Astrocyte of the cerebellum (primary cell): ENCODE measurements at regions not wholly inside any gene's neighbourhood (a gene's known extent, or its start where the extent isn't known, plus 50 kb on each side); places are given as distances from the start of the nearest gene placed in this dataset.
"Not testable (repeated sequence)": the region's sequence is repeated elsewhere in the genome, so short reads cannot be mapped to it uniquely, and the experiment has no call there.

Source experiments
- DNase-seq: peaks from one replicate; pipeline ENCODE4 v3.0.0-alpha.2; 2011; ENCODE audit warnings: low read depth
- H3K4me3 ChIP-seq: 2 replicates; pipeline ENCODE4 v1.5.1; 2011; ENCODE audit warnings: mild to moderate bottlenecking, low read depth, low read length, moderate library complexity
- in situ Hi-C: cut with HindIII; loops from 2 replicates; pipeline ENCODE4 v1.10.0; 2017; ENCODE audit warnings: low sequenced_read_pairs
- TF ChIP-seq, protein P1 (sequence below): IDR thresholded peaks from 2 replicates; pipeline ENCODE4 v1.5.1; 2012; ENCODE audit warnings: low read length, low read depth, moderate library complexity, mild to moderate bottlenecking; ENCODE audit errors: missing control alignments

DNA sequence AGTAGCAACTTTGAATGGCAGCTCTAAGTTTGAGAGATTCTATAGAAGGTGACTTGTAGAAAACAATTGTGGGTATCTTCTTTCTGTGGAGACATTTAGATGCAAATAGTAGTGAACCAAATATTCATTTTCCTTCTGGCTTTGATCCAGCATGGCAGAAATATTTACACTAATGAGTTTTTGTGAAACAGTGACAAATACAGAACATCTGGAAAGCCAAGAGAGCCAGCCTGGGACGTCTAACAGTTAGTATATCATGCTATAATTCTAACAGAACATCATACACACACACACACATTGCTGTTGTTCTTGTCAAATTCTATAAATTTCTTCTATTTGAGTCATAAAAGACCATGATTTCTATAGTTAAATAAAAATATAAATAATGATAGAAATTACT lies 1777.9 kb downstream of the ARAP2 start:
- DNase-seq, result no peak
- in situ Hi-C loops, result no loop called here
- H3K4me3 ChIP-seq, result no peak overlapping the region
- TF ChIP-seq, protein P1, sequence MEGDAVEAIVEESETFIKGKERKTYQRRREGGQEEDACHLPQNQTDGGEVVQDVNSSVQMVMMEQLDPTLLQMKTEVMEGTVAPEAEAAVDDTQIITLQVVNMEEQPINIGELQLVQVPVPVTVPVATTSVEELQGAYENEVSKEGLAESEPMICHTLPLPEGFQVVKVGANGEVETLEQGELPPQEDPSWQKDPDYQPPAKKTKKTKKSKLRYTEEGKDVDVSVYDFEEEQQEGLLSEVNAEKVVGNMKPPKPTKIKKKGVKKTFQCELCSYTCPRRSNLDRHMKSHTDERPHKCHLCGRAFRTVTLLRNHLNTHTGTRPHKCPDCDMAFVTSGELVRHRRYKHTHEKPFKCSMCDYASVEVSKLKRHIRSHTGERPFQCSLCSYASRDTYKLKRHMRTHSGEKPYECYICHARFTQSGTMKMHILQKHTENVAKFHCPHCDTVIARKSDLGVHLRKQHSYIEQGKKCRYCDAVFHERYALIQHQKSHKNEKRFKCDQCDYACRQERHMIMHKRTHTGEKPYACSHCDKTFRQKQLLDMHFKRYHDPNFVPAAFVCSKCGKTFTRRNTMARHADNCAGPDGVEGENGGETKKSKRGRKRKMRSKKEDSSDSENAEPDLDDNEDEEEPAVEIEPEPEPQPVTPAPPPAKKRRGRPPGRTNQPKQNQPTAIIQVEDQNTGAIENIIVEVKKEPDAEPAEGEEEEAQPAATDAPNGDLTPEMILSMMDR, result no peak

DNA sequence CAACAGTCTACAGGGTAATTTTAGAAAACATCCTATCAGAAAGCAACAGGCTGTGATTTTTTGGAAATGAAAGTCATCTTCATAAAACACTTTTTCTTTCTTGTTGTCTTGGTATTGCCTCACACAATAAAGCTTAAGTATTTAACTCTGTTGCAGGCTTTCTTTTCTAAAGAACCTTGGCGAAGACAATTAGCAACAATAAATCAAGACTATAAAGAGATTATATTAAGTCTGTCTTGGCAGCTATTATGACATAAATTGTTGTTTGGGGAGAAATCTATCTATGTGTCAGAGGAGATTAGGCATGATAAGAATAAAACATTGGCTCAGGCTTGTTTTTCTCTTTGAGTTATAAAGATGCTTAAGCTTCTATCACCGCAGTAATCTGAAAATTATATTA lies 1774.8 kb downstream of the ARAP2 start:
- in situ Hi-C loops, result no loop called here
- no peak for DNase-seq
- no peak overlapping the region for H3K4me3 ChIP-seq
- TF ChIP-seq, protein P1, result no peak

DNA sequence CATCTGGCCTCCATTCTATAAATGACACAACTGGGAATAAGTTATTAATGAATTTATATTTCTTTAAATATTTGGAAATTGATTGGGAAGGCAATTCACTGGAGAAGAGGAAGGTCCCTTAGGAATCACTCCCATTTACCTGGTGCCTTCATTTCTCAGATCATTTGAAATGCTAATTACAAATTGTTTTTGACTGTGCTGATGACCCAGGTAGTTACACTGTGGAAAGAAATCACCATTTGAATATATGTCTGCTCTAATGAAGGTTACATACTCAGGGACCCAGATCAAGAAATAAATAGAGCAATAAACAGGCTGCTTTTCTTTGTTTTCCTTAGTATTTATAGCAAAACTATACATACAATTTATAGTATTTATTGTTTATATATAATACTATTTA lies 1759.1 kb downstream of the ARAP2 start:
- no peak overlapping the region for H3K4me3 ChIP-seq
- in situ Hi-C loops, result no loop called here
- TF ChIP-seq, protein P1, result no peak
- DNase-seq, result no peak

DNA sequence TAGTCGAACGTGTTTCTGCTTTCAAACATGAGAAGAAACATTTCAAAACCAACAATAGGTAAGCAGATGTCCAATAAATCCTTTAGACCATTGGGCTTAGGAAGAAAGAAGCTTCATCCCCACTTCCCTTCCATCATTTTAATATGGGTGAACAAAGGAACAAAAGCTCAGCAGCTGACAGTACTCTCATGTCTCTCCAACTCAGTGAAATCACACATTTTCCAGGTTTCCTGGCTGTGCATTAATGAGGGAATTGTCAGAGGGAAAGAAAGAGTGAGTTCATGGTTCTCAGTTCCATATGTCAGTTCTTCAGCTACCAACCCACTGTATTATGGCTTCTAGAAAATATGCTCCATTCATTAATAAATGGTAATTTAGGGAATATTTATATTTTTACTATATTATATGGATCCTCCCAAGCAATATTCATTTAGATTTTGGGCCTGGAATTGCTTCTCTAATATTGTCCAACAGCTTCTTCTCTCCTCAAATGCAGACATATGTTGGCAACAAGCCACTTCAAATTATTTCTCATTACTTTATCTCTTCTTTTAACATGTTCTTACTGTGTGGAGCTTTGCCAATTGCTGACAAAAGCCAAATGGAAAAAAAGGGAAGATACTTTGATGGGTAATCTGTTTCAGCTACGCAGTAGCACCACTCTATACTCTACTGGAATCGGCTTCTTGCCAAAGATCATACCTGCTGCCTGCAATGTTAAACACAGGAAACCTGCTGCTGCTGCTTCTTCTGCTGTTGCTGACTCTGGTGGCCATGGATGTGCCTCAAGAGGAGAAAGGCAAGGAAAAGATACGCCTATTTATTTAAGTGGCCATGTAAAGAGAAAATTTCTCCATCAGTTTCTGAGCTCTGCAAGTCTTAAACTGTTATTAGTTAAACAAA lies 1757.6 kb downstream of the ARAP2 start:
- TF ChIP-seq, protein P1, result no peak
- DNase-seq, result no peak
- no peak overlapping the region for H3K4me3 ChIP-seq
- in situ Hi-C loops, result no loop called here

DNA sequence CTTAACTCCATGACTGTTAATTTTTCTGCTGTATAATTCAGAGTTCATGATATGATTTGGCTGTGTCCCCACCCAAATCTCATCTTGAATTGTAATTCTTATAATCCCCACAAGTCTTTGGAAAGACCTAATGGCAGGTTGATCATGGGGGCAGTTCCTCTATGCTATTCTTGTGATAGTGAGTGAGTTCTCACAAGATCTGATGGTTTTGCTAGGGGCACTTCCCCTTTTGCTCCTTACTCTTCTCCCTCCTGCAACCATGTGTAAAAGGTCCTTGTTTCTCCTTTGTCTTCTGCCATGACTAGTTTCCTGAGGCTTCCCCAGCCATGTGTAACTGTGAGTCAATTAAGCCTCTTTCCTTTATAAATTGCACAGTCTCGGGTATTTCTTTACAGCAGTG lies 1751.9 kb downstream of the ARAP2 start:
- TF ChIP-seq, protein P1, result no peak
- no peak for DNase-seq
- no peak overlapping the region for H3K4me3 ChIP-seq
- in situ Hi-C loops, result no loop called here

DNA sequence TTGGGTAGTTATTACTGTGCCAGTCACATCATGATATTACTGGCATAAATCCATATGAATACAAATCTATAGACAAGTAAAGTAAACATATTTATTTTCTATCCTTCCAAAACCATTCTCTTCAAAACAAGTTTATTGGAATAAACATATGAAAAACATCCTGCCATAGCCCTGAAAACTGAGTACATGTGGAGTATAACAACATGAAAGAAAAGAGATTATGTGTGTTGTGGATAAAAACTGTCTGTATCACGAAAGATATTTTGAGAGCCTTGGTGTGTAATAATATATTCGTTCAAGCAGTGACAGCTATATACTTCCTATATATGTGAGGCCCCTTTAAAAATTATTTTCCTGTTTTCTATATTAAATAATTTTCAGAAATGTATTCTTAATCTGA lies 1742.2 kb downstream of the ARAP2 start:
- H3K4me3 ChIP-seq, result no peak overlapping the region
- in situ Hi-C loops, result no loop called here
- TF ChIP-seq, protein P1, result no peak
- no peak for DNase-seq

DNA sequence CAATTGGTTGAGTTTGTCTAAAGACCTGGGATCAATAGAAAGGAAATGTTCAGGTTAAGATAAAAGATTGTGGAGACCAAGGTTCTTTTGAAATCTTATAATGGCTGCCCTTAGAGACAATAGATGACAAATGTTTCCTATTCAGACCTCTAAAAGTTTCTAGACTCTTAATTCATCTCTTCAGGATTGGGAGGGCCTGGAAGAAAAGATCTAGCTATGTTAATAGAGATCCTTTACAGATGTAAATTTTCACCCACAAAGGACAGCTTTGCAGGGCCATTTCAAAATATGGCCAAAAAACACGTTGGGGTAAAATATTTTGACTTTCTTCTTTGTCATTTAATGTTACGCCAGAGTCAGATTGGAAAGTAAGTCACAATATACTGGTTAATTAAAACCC lies 1739.6 kb downstream of the ARAP2 start:
- in situ Hi-C loops, H3K4me3 ChIP-seq, DNase-seq: not testable (repeated sequence)

DNA sequence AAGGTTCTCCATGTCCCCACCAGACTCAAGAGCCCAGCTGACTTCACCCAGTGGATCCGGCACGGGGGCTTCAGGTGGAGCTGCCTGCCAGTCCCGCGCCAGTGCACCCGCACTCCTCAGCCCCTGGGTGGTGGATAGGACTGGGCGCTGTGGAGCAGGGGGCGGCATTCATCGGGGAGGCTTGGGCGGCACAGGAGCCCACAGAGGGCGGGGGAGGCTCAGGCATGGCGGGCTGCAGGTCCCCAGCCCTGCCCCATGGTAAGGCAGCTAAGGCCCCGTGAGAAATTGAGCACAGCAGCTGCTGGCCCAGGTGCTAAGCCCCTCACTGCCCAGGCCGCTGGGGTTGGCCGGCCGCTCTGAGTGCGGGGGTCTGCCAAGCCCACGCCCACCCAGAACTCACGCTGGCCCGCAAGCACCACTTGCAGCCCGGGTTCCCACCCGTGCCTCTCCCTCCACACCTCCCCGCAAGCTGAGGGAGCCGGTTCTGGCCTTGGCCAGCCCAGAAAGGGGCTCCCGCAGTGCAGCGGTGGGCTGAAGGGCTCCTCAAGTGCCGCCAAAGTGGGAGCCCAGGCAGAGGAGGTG lies 1737.7 kb downstream of the ARAP2 start:
- DNase-seq, H3K4me3 ChIP-seq, in situ Hi-C loops: not testable (repeated sequence)
